HEK293 (cell line): ENCODE measurements at regions not wholly inside any gene's neighbourhood (a gene's known extent, or its start where the extent isn't known, plus 50 kb on each side); places are given as distances from the start of the nearest gene placed in this dataset.

ENCODE experiments used
- CTCF ChIA-PET: fragments of 350-600 bp; formaldehyde crosslinking; extraction: SDS; loops from one replicate; lab custom pipeline; 2021; ENCODE audit warnings: antibody characterized with exemption; lab: Yijun Ruan, JAX
- POLR2A ChIA-PET: fragments of 300-600 bp; formaldehyde crosslinking; extraction: SDS; loops from one replicate; lab custom pipeline; 2020; ENCODE audit warnings: antibody characterized with exemption, inconsistent platforms; lab: Yijun Ruan, JAX
- H3K27ac ChIP-seq: fragments of 200-500 bp; sonication (Bioruptor generic); 2 replicates; pipeline ENCODE4 v1.5.1; 2014; ENCODE audit warnings: low read depth, low read length, control low read depth, inconsistent platforms; ENCODE audit errors: extremely low read depth
- H3K36me3 ChIP-seq, 2 experiments: fragments of 200-500 bp in 1 of 2; sonication (Bioruptor generic) in 1 of 2; 1 replicate in 1 of 2; 2 replicates in 1 of 2; pipeline ENCODE4 v1.5.1; 2014 to 2017; ENCODE audit warnings: inconsistent platforms in 2 of 2, low read length in 2 of 2; ENCODE audit not compliant: control insufficient read depth in 2 of 2, insufficient read depth in 1 of 2
- H3K4me1 ChIP-seq: fragments of 200-500 bp; sonication (Bioruptor generic); 2 replicates; pipeline ENCODE4 v1.5.1; 2014; ENCODE audit warnings: mild to moderate bottlenecking, low read length, inconsistent platforms; ENCODE audit not compliant: control insufficient read depth, insufficient read depth
- H3K4me3 ChIP-seq: 2 replicates; pipeline ENCODE4 v1.5.1; 2011; ENCODE audit warnings: low read depth, mild to moderate bottlenecking, control low read depth, low read length, moderate library complexity
- H3K9me3 ChIP-seq: fragments of 200-500 bp; sonication (Bioruptor generic); 2 replicates; pipeline ENCODE4 v1.5.1; 2014; ENCODE audit warnings: low read depth, low read length, inconsistent platforms; ENCODE audit not compliant: control insufficient read depth, insufficient read depth
- AEBP2 ChIP-seq: fragments of 450-650 bp; formaldehyde crosslinking; IDR thresholded peaks from 2 replicates; pipeline ENCODE4 v1.5.1; 2016; ENCODE audit warnings: missing biosample characterization, missing genetic modification characterization, borderline replicate concordance
- INSM2 ChIP-seq: fragments of 450-650 bp; formaldehyde crosslinking; IDR thresholded peaks from 2 replicates; pipeline ENCODE4 v1.5.1; 2016; ENCODE audit warnings: missing biosample characterization, missing genetic modification characterization
- KLF7 ChIP-seq: fragments of 450-650 bp; formaldehyde crosslinking; IDR thresholded peaks from 2 replicates; pipeline ENCODE4 v1.5.1; 2016; ENCODE audit warnings: missing biosample characterization, missing genetic modification characterization, borderline replicate concordance
- MYNN ChIP-seq: fragments of 450-650 bp; formaldehyde crosslinking; IDR thresholded peaks from 2 replicates; pipeline ENCODE4 v1.5.1; 2016; ENCODE audit warnings: missing biosample characterization, missing genetic modification characterization, borderline replicate concordance
- OSR2 ChIP-seq: fragments of 450-650 bp; formaldehyde crosslinking; IDR thresholded peaks from 2 replicates; pipeline ENCODE4 v1.5.1; 2016; ENCODE audit warnings: missing biosample characterization, missing genetic modification characterization
- PRDM2 ChIP-seq: fragments of 450-650 bp; formaldehyde crosslinking; IDR thresholded peaks from 2 replicates; pipeline ENCODE4 v1.5.1; 2016; ENCODE audit warnings: missing biosample characterization, missing genetic modification characterization, borderline replicate concordance
- TCF7L2 ChIP-seq: IDR thresholded peaks from 2 replicates; pipeline ENCODE4 v1.6.1; 2011; ENCODE audit warnings: low read depth, mild to moderate bottlenecking, inconsistent platforms, low read length, moderate library complexity, borderline replicate concordance
- ZBTB48 ChIP-seq: fragments of 450-650 bp; formaldehyde crosslinking; IDR thresholded peaks from 2 replicates; pipeline ENCODE4 v1.5.1; 2016; ENCODE audit warnings: missing biosample characterization, missing genetic modification characterization
- ZFP37 ChIP-seq: fragments of 450-650 bp; formaldehyde crosslinking; IDR thresholded peaks from 2 replicates; pipeline ENCODE4 v1.5.1; 2016; ENCODE audit warnings: missing biosample characterization, missing genetic modification characterization
- ZNF10 ChIP-seq: fragments of 450-650 bp; formaldehyde crosslinking; IDR thresholded peaks from 2 replicates; pipeline ENCODE4 v1.5.1; 2017; ENCODE audit warnings: missing biosample characterization, missing genetic modification characterization
- ZNF26 ChIP-seq: fragments of 450-650 bp; formaldehyde crosslinking; IDR thresholded peaks from 2 replicates; pipeline ENCODE4 v1.5.1; 2016; ENCODE audit warnings: missing biosample characterization, missing genetic modification characterization
- ZNF324 ChIP-seq: fragments of 450-650 bp; formaldehyde crosslinking; IDR thresholded peaks from 2 replicates; pipeline ENCODE4 v1.5.1; 2016; ENCODE audit warnings: missing biosample characterization, missing genetic modification characterization
- ZNF354C ChIP-seq: fragments of 450-650 bp; formaldehyde crosslinking; IDR thresholded peaks from 2 replicates; pipeline ENCODE4 v1.5.1; 2016; ENCODE audit warnings: missing biosample characterization, missing genetic modification characterization, low read depth, borderline replicate concordance
- ZNF366 ChIP-seq: fragments of 450-650 bp; formaldehyde crosslinking; conservative IDR thresholded peaks from 2 replicates; pipeline ENCODE4 v1.5.1; 2016; ENCODE audit warnings: missing biosample characterization, missing genetic modification characterization
- ZNF549 ChIP-seq: fragments of 450-650 bp; IDR thresholded peaks from 2 replicates; pipeline ENCODE4 v1.5.1; 2018; ENCODE audit warnings: missing biosample characterization, missing genetic modification characterization, mild to moderate bottlenecking, inconsistent platforms, moderate library complexity
- ZNF561 ChIP-seq: fragments of 450-650 bp; IDR thresholded peaks from 2 replicates; pipeline ENCODE4 v1.5.1; 2018; ENCODE audit warnings: missing biosample characterization, missing genetic modification characterization, borderline replicate concordance
- ZNF626 ChIP-seq: fragments of 450-650 bp; sonication (Bioruptor Pico); formaldehyde crosslinking; IDR thresholded peaks from 2 replicates; pipeline ENCODE4 v1.5.1; 2018; ENCODE audit warnings: missing biosample characterization, missing genetic modification characterization, inconsistent platforms
- ZNF639 ChIP-seq: fragments of 450-650 bp; formaldehyde crosslinking; IDR thresholded peaks from 2 replicates; pipeline ENCODE4 v1.5.1; 2016; ENCODE audit warnings: missing biosample characterization, missing genetic modification characterization
- ZNF658 ChIP-seq: fragments of 450-650 bp; formaldehyde crosslinking; IDR thresholded peaks from 2 replicates; pipeline ENCODE4; 2016; ENCODE audit warnings: missing biosample characterization, missing genetic modification characterization
- ZNF791 ChIP-seq: fragments of 450-650 bp; formaldehyde crosslinking; IDR thresholded peaks from 2 replicates; pipeline ENCODE4 v1.5.1; 2016; ENCODE audit warnings: missing biosample characterization, missing genetic modification characterization
- ZNF830 ChIP-seq: fragments of 450-650 bp; IDR thresholded peaks from 2 replicates; pipeline ENCODE4 v1.5.0; 2018; ENCODE audit warnings: missing biosample characterization, missing genetic modification characterization, low read depth, mild to moderate bottlenecking, moderate library complexity

GRCh38 chr6:12621754-12622153 is 94.8 kb upstream of the PHACTR1 start (continued):
- TF ChIP-seq ZNF639 (tag by site-specific recombination) (no peak), ZNF366 (no peak), ZNF26 (tag by site-specific recombination) (no peak), ZFP37 (tag by site-specific recombination) (no peak)

GRCh38 chr6:12622566-12622965 is 94.0 kb upstream of the PHACTR1 start:
- H3K4me3 ChIP-seq, result no peak overlapping the region
- H3K27ac ChIP-seq, result no peak overlapping the region
- CTCF ChIA-PET, result interaction anchor here (0.6 to 0.7 kb wide), 2 partner anchors 16 to 346 kb away, joined by 4 to 5 read pairs; no protein-coding TSS in a partner anchor
- POLR2A ChIA-PET, result interaction anchor here (0.5 kb wide), 1 partner anchor 481 kb away, joined by 3 read pairs; no protein-coding TSS in a partner anchor
- H3K4me1 ChIP-seq, result no peaks in the 10 kb centered on the region
- H3K36me3 ChIP-seq, result no peaks in the 10 kb centered on the region
- no peak for TF ChIP-seq ZNF830
- TF ChIP-seq INSM2 (tag by site-specific recombination), result no peak
- no peak for TF ChIP-seq ZNF561 (tag by site-specific recombination)
- no peak for TF ChIP-seq ZBTB48
- TF ChIP-seq ZNF354C, result no peak
- TF ChIP-seq MYNN (tag by site-specific recombination), result no peak
- no peak for TF ChIP-seq KLF7 (tag by site-specific recombination)
- no peak for TF ChIP-seq ZNF324 (tag by site-specific recombination)
- TF ChIP-seq ZNF549 (tag by site-specific recombination), result no peak
- no peak for TF ChIP-seq TCF7L2
- TF ChIP-seq ZNF10, result no peak
- TF ChIP-seq ZNF791, result no peak
- TF ChIP-seq, all 188 proteins: peak for 0
- no peaks in the 10 kb centered on the region; the same call in 1 of the 2 replicates for H3K9me3 ChIP-seq

GRCh38 chr6:12624142-12624837 is 92.3 kb upstream of the PHACTR1 start:
- no peak overlapping the region for H3K4me3 ChIP-seq
- POLR2A ChIA-PET, result no interaction called here
- H3K9me3 ChIP-seq, result no peaks in the 10 kb centered on the region; the same call in 1 of the 2 replicates
- CTCF ChIA-PET, result interaction anchor here (0.6 to 1.5 kb wide), 4 partner anchors 10 to 268 kb away, joined by 3 to 5 read pairs (median 4); no protein-coding TSS in a partner anchor
- no peaks in the 10 kb centered on the region for H3K36me3 ChIP-seq
- no peaks in the 10 kb centered on the region for H3K4me1 ChIP-seq
- no peak overlapping the region for H3K27ac ChIP-seq
- TF ChIP-seq PRDM2 (tag by site-specific recombination) (no peak), ZNF658 (tag by site-specific recombination) (no peak), AEBP2 (tag by site-specific recombination) (no peak), OSR2 (no peak), ZNF626 (tag by site-specific recombination) (no peak), ZNF354C (no peak)
